SU-DHL-6 (cell line): ENCODE measurements at regions not wholly inside any gene's neighbourhood (a gene's known extent, or its start where the extent isn't known, plus 50 kb on each side); places are given as distances from the start of the nearest gene placed in this dataset.

ENCODE experiments used
- H2AFZ ChIP-seq: fragments of 200-600 bp; sonication (generic); 2 replicates; pipeline ENCODE4 v1.6.1; 2014; ENCODE audit warnings: low read depth, mild to moderate bottlenecking, moderate library complexity, mixed read lengths, antibody characterized with exemption, low read length; ENCODE audit not compliant: severe bottlenecking
- H3F3A ChIP-seq: fragments of 200-600 bp; shearing (Covaris generic); 2 replicates; pipeline ENCODE4 v1.6.0; 2016; ENCODE audit warnings: antibody characterized with exemption, mild to moderate bottlenecking; ENCODE audit not compliant: insufficient read depth
- H3K27ac ChIP-seq: fragments of 200-600 bp; sonication (generic); 2 replicates; pipeline ENCODE4 v1.5.1; 2016; ENCODE audit warnings: low read depth, mild to moderate bottlenecking, low read length, moderate library complexity, mixed read lengths
- H3K27me3 ChIP-seq: fragments of 200-600 bp; sonication (generic), shearing (Covaris generic); 2 replicates; pipeline ENCODE4 v1.6.0; 2014; ENCODE audit warnings: mild to moderate bottlenecking, low read length
- H3K36me3 ChIP-seq: fragments of 200-600 bp; sonication (generic); 2 replicates; pipeline ENCODE4 v1.6.1; 2014; ENCODE audit warnings: mild to moderate bottlenecking, low read length, mixed read lengths
- H3K4me2 ChIP-seq: fragments of 300-600, 200-600 bp; shearing (Covaris generic), sonication (generic); 2 replicates; pipeline ENCODE4 v1.6.0; 2014; ENCODE audit warnings: low read length, low read depth, mild to moderate bottlenecking; ENCODE audit not compliant: poor library complexity, severe bottlenecking
- H3K4me3 ChIP-seq: fragments of 200-600 bp; sonication (generic); 2 replicates; pipeline ENCODE4 v1.5.1; 2014; ENCODE audit warnings: antibody characterized with exemption, low read length, mild to moderate bottlenecking, mixed read lengths; ENCODE audit not compliant: insufficient read depth, poor library complexity, severe bottlenecking
- H3K79me2 ChIP-seq: fragments of 200-600 bp; sonication (generic); 2 replicates; pipeline ENCODE4 v1.6.1; 2014; ENCODE audit warnings: mild to moderate bottlenecking, low read length, moderate library complexity; ENCODE audit not compliant: insufficient read depth
- H3K9ac ChIP-seq: fragments of 200-600 bp; sonication (generic); 2 replicates; pipeline ENCODE4 v1.7.0; 2014; ENCODE audit warnings: mild to moderate bottlenecking, low read length
- H3K9me2 ChIP-seq: fragments of 200-600 bp; sonication (generic); replicated peaks from 2 replicates; pipeline ENCODE4 v1.6.1; 2014; ENCODE audit warnings: low read length; ENCODE audit not compliant: insufficient read depth
- H3K9me3 ChIP-seq: fragments of 200-600 bp; sonication (generic); 2 replicates; pipeline ENCODE4 v1.6.1; 2014; ENCODE audit warnings: low read length, mixed read lengths; ENCODE audit not compliant: insufficient read depth
- H4K20me1 ChIP-seq: fragments of 200-600 bp; sonication (generic); 2 replicates; pipeline ENCODE4 v1.6.1; 2014; ENCODE audit warnings: low read depth, mild to moderate bottlenecking, antibody characterized with exemption, low read length, moderate library complexity, mixed read lengths
- CTCF ChIP-seq: fragments of 200-600 bp; sonication (generic); IDR thresholded peaks from one replicate; pipeline ENCODE4 v1.5.1; 2017; ENCODE audit warnings: antibody characterized with exemption, mild to moderate bottlenecking, low read length, moderate library complexity; ENCODE audit not compliant: insufficient read depth, poor library complexity, severe bottlenecking
- EZH2phosphoT487 ChIP-seq: fragments of 200-600 bp; sonication (generic), shearing (Covaris generic); conservative IDR thresholded peaks from 2 replicates; pipeline ENCODE4 v1.6.1; 2018; ENCODE audit warnings: mild to moderate bottlenecking, antibody characterized with exemption, low read length, moderate library complexity, mixed read lengths

GRCh38 chr14:106501898-106502297 lies 975.5 kb downstream of the TMEM121 start:
- H3K27me3 ChIP-seq, result no peaks in the 10 kb centered on the region
- H3F3A ChIP-seq, result no peaks in the 10 kb centered on the region
- no peak for TF ChIP-seq EZH2phosphoT487
- no peak for TF ChIP-seq CTCF
- H3K9me2 ChIP-seq, result no peaks in the 10 kb centered on the region
- H3K4me3 ChIP-seq, result no peak overlapping the region
- H3K27ac ChIP-seq, result no peak overlapping the region
- no peaks in the 10 kb centered on the region for H4K20me1 ChIP-seq
- no peak overlapping the region for H2AFZ ChIP-seq
- H3K9ac ChIP-seq, result no peak overlapping the region
- H3K36me3 ChIP-seq, result no peaks in the 10 kb centered on the region
- H3K4me2 ChIP-seq, result no peak overlapping the region
- no peaks in the 10 kb centered on the region for H3K9me3 ChIP-seq
- H3K79me2 ChIP-seq, result no peaks in the 10 kb centered on the region

- no peak for TF ChIP-seq CTCF
- Histone ChIP-seq H2AFZ (no peak overlapping the region), H4K20me1 (no peaks in the 10 kb centered on the region), H3K9me2 (no peaks in the 10 kb centered on the region), H3K4me2 (no peak overlapping the region), H3K79me2 (no peaks in the 10 kb centered on the region), H3K4me3 (no peak overlapping the region), H3K9ac (no peak overlapping the region), H3K27ac (no peak overlapping the region), H3K36me3 (no peaks in the 10 kb centered on the region), H3K9me3 (no peaks in the 10 kb centered on the region), H3F3A (no peaks in the 10 kb centered on the region), H3K27me3 (no peaks in the 10 kb centered on the region)
Measured at GRCh38 chr14:106505366-106505765, 979.0 kb downstream of the TMEM121 start.

- no peaks in the 10 kb centered on the region for H4K20me1 ChIP-seq
- no peak overlapping the region for H3K4me3 ChIP-seq
- H3K9ac ChIP-seq, result no peak overlapping the region
- H3K4me2 ChIP-seq, result no peak overlapping the region
- H3K79me2 ChIP-seq, result no peaks in the 10 kb centered on the region
- no peaks in the 10 kb centered on the region for H3K9me3 ChIP-seq
- H3F3A ChIP-seq, result no peaks in the 10 kb centered on the region
- H3K36me3 ChIP-seq, result no peaks in the 10 kb centered on the region
- TF ChIP-seq CTCF (no peak), EZH2phosphoT487 (no peak)
- H3K27ac ChIP-seq, result no peak overlapping the region
- H3K9me2 ChIP-seq, result no peaks in the 10 kb centered on the region
- no peak overlapping the region for H2AFZ ChIP-seq
- no peaks in the 10 kb centered on the region for H3K27me3 ChIP-seq
Measured at GRCh38 chr14:106506881-106507305, 980.5 kb downstream of the TMEM121 start.

GRCh38 chr14:106507354-106507753 lies 981.0 kb downstream of the TMEM121 start:
- Histone ChIP-seq H2AFZ (no peak overlapping the region), H3K27ac (no peak overlapping the region), H3K36me3 (no peaks in the 10 kb centered on the region), H3K4me2 (no peak overlapping the region), H3K79me2 (no peaks in the 10 kb centered on the region), H3F3A (no peaks in the 10 kb centered on the region), H3K27me3 (no peaks in the 10 kb centered on the region), H3K4me3 (no peak overlapping the region), H4K20me1 (no peaks in the 10 kb centered on the region), H3K9me3 (no peaks in the 10 kb centered on the region), H3K9me2 (no peaks in the 10 kb centered on the region), H3K9ac (no peak overlapping the region)
- no peak for TF ChIP-seq CTCF
- no peak for TF ChIP-seq EZH2phosphoT487
